ENCODE measurements at regions not wholly inside any gene's neighbourhood (a gene's known extent, or its start where the extent isn't known, plus 50 kb on each side); places are given as distances from the start of the nearest gene placed in this dataset.

- Histone ChIP-seq H3K27ac (ENCODE audit: extremely low read depth, low read depth, low read length) (no peak overlapping the region), H3K4me1 (ENCODE audit: control insufficient read depth, insufficient read depth, low read length) (no peaks in the 10 kb centered on the region), H3K36me3 (ENCODE audit: control insufficient read depth in 2 of 2, insufficient read depth in 1 of 2, low read length in 2 of 2) (no peaks in the 10 kb centered on the region), H3K4me3 (ENCODE audit: low read depth, low read length) (no peak overlapping the region), H3K9me3 (ENCODE audit: control insufficient read depth, insufficient read depth, low read depth, low read length) (no peaks in the 10 kb centered on the region)
- TF ChIP-seq SETDB1 (IDR thresholded peaks at IDR 0.05; ENCODE audit: insufficient read length, low read length) (no peak), ZNF596 (tag by site-specific recombination; IDR thresholded peaks at IDR 0.05) (no peak), ZNF18 (tag by site-specific recombination; IDR thresholded peaks at IDR 0.05) (no peak), ZNF394 (tag by site-specific recombination; IDR thresholded peaks at IDR 0.05; ENCODE audit: borderline replicate concordance) (no peak), ZNF514 (tag by site-specific recombination; IDR thresholded peaks at IDR 0.05) (no peak)
- ChIA-PET CTCF (no interaction called here), POLR2A (no interaction called here)
These were observed 139.5 kb upstream of the PRKCQ start for GRCh38 chr10:6719561-6719960.

GRCh38 chr10:6718550-6718949 is 138.5 kb upstream of the PRKCQ start:
- Histone ChIP-seq H3K9me3 (ENCODE audit: control insufficient read depth, insufficient read depth, low read depth, low read length) (no peaks in the 10 kb centered on the region), H3K4me3 (ENCODE audit: low read depth, low read length) (no peak overlapping the region), H3K4me1 (ENCODE audit: control insufficient read depth, insufficient read depth, low read length) (no peaks in the 10 kb centered on the region), H3K27ac (ENCODE audit: extremely low read depth, low read depth, low read length) (no peak overlapping the region), H3K36me3 (ENCODE audit: control insufficient read depth in 2 of 2, insufficient read depth in 1 of 2, low read length in 2 of 2) (no peaks in the 10 kb centered on the region)
- no peak for TF ChIP-seq ZNF148 (tag by site-specific recombination; IDR thresholded peaks at IDR 0.05; ENCODE audit: borderline replicate concordance)
- TF ChIP-seq ZNF76 (tag by site-specific recombination; IDR thresholded peaks at IDR 0.05; ENCODE audit: borderline replicate concordance, low read depth) = no peak
- TF ChIP-seq HIC1 (tag by site-specific recombination; IDR thresholded peaks at IDR 0.05) = no peak
- TF ChIP-seq ZNF560 (tag by site-specific recombination; IDR thresholded peaks at IDR 0.05; ENCODE audit: borderline replicate concordance) = no peak
- TF ChIP-seq ZNF518A (tag by site-specific recombination; conservative IDR thresholded peaks at IDR 0.05; ENCODE audit: low read depth) = no peak
- TF ChIP-seq ZNF302 (tag by site-specific recombination; IDR thresholded peaks at IDR 0.05; ENCODE audit: low read depth) = no peak
- TF ChIP-seq INSM2 (tag by site-specific recombination; IDR thresholded peaks at IDR 0.05) = no peak
- no peak for TF ChIP-seq ZNF558 (tag by site-specific recombination; IDR thresholded peaks at IDR 0.05)
- no peak for TF ChIP-seq ZNF391 (tag by site-specific recombination; IDR thresholded peaks at IDR 0.05; ENCODE audit: borderline replicate concordance, low read depth)
- TF ChIP-seq ZNF19 (tag by site-specific recombination; IDR thresholded peaks at IDR 0.05; ENCODE audit: low read depth) = no peak
- no peak for TF ChIP-seq ZNF660 (tag by site-specific recombination; IDR thresholded peaks at IDR 0.05)
- TF ChIP-seq ZNF433 (tag by site-specific recombination; IDR thresholded peaks at IDR 0.05; ENCODE audit: low read depth) = no peak
- ChIA-PET CTCF (no interaction called here), POLR2A (no interaction called here)

All from HEK293 (cell line).